Fibroblast of skin of right biceps (primary cell): ENCODE measurements at regions not wholly inside any gene's neighbourhood (a gene's known extent, or its start where the extent isn't known, plus 50 kb on each side); places are given as distances from the start of the nearest gene placed in this dataset.

ENCODE experiments used
- DNase-seq: peaks from one replicate; pipeline ENCODE4 v3.0.0-alpha.2; 2013

- DNase-seq = peak; percentile 64
Measured at GRCh38 chr14:89600950-89601826, 184.2 kb upstream of the FOXN3 start.

- DNase-seq = no peak
Measured at GRCh38 chr14:89600029-89600428, 183.0 kb upstream of the FOXN3 start.

- peak; percentile 35 for DNase-seq
Measured at GRCh38 chr14:89598548-89599186, 181.6 kb upstream of the FOXN3 start.

GRCh38 chr14:89592961-89593360, 175.9 kb upstream of the FOXN3 start:
- DNase-seq = no peak

GRCh38 chr14:89589400-89590118, 172.5 kb upstream of the FOXN3 start:
- DNase-seq = no peak

GRCh38 chr14:89588840-89589296, 171.8 kb upstream of the FOXN3 start:
- DNase-seq = no peak

GRCh38 chr14:89588016-89588415, 171.0 kb upstream of the FOXN3 start:
- DNase-seq = no peak

GRCh38 chr14:89587136-89587420, 170.0 kb upstream of the FOXN3 start:
- no peak for DNase-seq

GRCh38 chr14:89586258-89587135, 169.5 kb upstream of the FOXN3 start:
- DNase-seq = no peak

- DNase-seq = peak; percentile 56
Measured at GRCh38 chr14:89578156-89578555, 161.1 kb upstream of the FOXN3 start.

GRCh38 chr14:89576960-89577359, 159.9 kb upstream of the FOXN3 start:
- no peak for DNase-seq

- no peak for DNase-seq
Measured at GRCh38 chr14:89576145-89576927, 159.3 kb upstream of the FOXN3 start.

- peak; percentile 10 for DNase-seq
Measured at GRCh38 chr14:89575386-89576061, 158.5 kb upstream of the FOXN3 start.

GRCh38 chr14:89574420-89574819, 157.4 kb upstream of the FOXN3 start:
- DNase-seq = no peak

GRCh38 chr14:89573399-89573657, 156.3 kb upstream of the FOXN3 start:
- no peak for DNase-seq

GRCh38 chr14:89572596-89573398, 155.8 kb upstream of the FOXN3 start:
- no peak for DNase-seq

- no peak for DNase-seq
Measured at GRCh38 chr14:89571491-89571890, 154.5 kb upstream of the FOXN3 start.

- no peak for DNase-seq
Measured at GRCh38 chr14:89566644-89567415, 149.8 kb upstream of the FOXN3 start.

GRCh38 chr14:89566180-89566579, 149.1 kb upstream of the FOXN3 start:
- DNase-seq = no peak

GRCh38 chr14:89565607-89566006, 148.6 kb upstream of the FOXN3 start:
- no peak for DNase-seq
